ENCODE measurements at regions not wholly inside any gene's neighbourhood (a gene's known extent, or its start where the extent isn't known, plus 50 kb on each side); places are given as distances from the start of the nearest gene placed in this dataset.

DNA sequence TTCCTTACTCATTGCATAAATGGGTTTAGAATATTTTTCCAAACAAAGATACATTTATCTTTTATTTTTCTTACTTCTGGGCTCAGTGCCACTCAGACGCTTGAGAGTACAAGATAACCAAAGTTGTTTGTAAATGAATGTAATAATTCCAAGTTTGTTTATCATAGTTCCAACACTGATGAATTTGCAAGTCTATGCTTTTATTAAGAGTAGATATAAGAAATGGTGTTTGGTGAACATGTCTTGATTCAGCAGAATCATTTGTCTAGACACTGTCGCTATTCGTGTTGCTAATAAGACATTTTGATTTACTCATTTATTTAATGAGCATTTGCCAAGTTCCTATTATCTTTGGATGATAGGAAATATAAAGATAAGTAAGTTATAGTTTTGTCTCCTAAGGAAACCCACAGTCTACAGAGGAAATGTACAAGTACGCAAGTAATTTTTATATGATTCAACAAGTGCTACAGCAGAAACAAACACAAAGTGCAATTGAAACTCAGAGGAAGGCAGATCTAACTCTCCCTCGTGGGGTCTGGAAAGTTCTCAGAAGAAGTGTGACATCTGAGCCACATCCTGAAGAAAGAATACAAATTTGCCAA, 132.8 kb upstream of the FSCB start:
- no peak for ATAC-seq
- TF ChIP-seq TCF4 (CRISPR knock-in tag; IDR thresholded peaks at IDR 0.05; ENCODE audit: borderline replicate concordance) (no peak), ZC3H10 (CRISPR knock-in tag; IDR thresholded peaks at IDR 0.05) (no peak), ZNF8 (CRISPR knock-in tag; IDR thresholded peaks at IDR 0.05) (no peak), BACH2 (CRISPR knock-in tag; IDR thresholded peaks at IDR 0.05; ENCODE audit: borderline replicate concordance) (no peak)

- TF ChIP-seq PPARA (CRISPR knock-in tag; IDR thresholded peaks at IDR 0.05; ENCODE audit: borderline replicate concordance) (no peak), ZC3H10 (CRISPR knock-in tag; IDR thresholded peaks at IDR 0.05) (no peak), BACH2 (CRISPR knock-in tag; IDR thresholded peaks at IDR 0.05; ENCODE audit: borderline replicate concordance) (no peak), ISL1 (CRISPR knock-in tag; IDR thresholded peaks at IDR 0.05) (no peak), ZFP3 (CRISPR knock-in tag; IDR thresholded peaks at IDR 0.05) (no peak), ZNF565 (CRISPR knock-in tag; conservative IDR thresholded peaks at IDR 0.05; ENCODE audit: low read depth) (no peak), SNAI2 (CRISPR knock-in tag; IDR thresholded peaks at IDR 0.05) (no peak), CSDC2 (CRISPR knock-in tag; IDR thresholded peaks at IDR 0.05) (no peak), ZNF70 (CRISPR knock-in tag; IDR thresholded peaks at IDR 0.05) (no peak)
- TF ChIP-seq, protein P1, sequence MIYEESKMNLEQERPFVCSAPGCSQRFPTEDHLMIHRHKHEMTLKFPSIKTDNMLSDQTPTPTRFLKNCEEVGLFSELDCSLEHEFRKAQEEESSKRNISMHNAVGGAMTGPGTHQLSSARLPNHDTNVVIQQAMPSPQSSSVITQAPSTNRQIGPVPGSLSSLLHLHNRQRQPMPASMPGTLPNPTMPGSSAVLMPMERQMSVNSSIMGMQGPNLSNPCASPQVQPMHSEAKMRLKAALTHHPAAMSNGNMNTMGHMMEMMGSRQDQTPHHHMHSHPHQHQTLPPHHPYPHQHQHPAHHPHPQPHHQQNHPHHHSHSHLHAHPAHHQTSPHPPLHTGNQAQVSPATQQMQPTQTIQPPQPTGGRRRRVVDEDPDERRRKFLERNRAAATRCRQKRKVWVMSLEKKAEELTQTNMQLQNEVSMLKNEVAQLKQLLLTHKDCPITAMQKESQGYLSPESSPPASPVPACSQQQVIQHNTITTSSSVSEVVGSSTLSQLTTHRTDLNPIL (CRISPR knock-in tag; IDR thresholded peaks at IDR 0.05; ENCODE audit: low read depth) = no peak
- TF ChIP-seq, protein P2, sequence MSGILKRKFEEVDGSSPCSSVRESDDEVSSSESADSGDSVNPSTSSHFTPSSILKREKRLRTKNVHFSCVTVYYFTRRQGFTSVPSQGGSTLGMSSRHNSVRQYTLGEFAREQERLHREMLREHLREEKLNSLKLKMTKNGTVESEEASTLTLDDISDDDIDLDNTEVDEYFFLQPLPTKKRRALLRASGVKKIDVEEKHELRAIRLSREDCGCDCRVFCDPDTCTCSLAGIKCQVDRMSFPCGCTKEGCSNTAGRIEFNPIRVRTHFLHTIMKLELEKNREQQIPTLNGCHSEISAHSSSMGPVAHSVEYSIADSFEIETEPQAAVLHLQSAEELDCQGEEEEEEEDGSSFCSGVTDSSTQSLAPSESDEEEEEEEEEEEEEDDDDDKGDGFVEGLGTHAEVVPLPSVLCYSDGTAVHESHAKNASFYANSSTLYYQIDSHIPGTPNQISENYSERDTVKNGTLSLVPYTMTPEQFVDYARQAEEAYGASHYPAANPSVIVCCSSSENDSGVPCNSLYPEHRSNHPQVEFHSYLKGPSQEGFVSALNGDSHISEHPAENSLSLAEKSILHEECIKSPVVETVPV (CRISPR knock-in tag; IDR thresholded peaks at IDR 0.05) = no peak
- no peak for ATAC-seq
Measured at GRCh38 chr14:44634692-44635091, 127.6 kb upstream of the FSCB start.

- no peak for ATAC-seq
- TF ChIP-seq TOX (CRISPR knock-in tag; IDR thresholded peaks at IDR 0.05; ENCODE audit: borderline replicate concordance) = no peak
- no peak for TF ChIP-seq ZFP30 (CRISPR knock-in tag; IDR thresholded peaks at IDR 0.05)
- TF ChIP-seq RARB (CRISPR knock-in tag; IDR thresholded peaks at IDR 0.05) = no peak
- no peak for TF ChIP-seq BACH2 (CRISPR knock-in tag; IDR thresholded peaks at IDR 0.05; ENCODE audit: borderline replicate concordance)
- no peak for TF ChIP-seq PPARA (CRISPR knock-in tag; IDR thresholded peaks at IDR 0.05; ENCODE audit: borderline replicate concordance)
- no peak for TF ChIP-seq ARNTL (CRISPR knock-in tag; IDR thresholded peaks at IDR 0.05; ENCODE audit: borderline replicate concordance, low read depth)
- TF ChIP-seq, protein P1 (CRISPR knock-in tag; IDR thresholded peaks at IDR 0.05; ENCODE audit: low read depth) = no peak
- no peak for TF ChIP-seq ESRRG (CRISPR knock-in tag; IDR thresholded peaks at IDR 0.05)
- no peak for TF ChIP-seq GLIS3 (CRISPR knock-in tag; IDR thresholded peaks at IDR 0.05)
- no peak for TF ChIP-seq ZFP3 (CRISPR knock-in tag; IDR thresholded peaks at IDR 0.05)
- TF ChIP-seq ZNF565 (CRISPR knock-in tag; conservative IDR thresholded peaks at IDR 0.05; ENCODE audit: low read depth) = no peak
- no peak for TF ChIP-seq SNAI2 (CRISPR knock-in tag; IDR thresholded peaks at IDR 0.05)
- no peak for TF ChIP-seq ISL1 (CRISPR knock-in tag; IDR thresholded peaks at IDR 0.05)
- TF ChIP-seq ZNF70 (CRISPR knock-in tag; IDR thresholded peaks at IDR 0.05) = no peak
- no peak for TF ChIP-seq POU6F1 (CRISPR knock-in tag; IDR thresholded peaks at IDR 0.05; ENCODE audit: borderline replicate concordance, low read depth)
- TF ChIP-seq ZNF8 (CRISPR knock-in tag; IDR thresholded peaks at IDR 0.05) = no peak
- no peak for TF ChIP-seq CSDC2 (CRISPR knock-in tag; IDR thresholded peaks at IDR 0.05)
- TF ChIP-seq TSHZ2 (CRISPR knock-in tag; IDR thresholded peaks at IDR 0.05) = no peak
Measured at GRCh38 chr14:44626423-44626822, 119.3 kb upstream of the FSCB start.

Data from SK-N-SH treated with all-trans-retinoic acid at 6 μM for 48 hours (cell line).